ENCODE measurements at regions not wholly inside any gene's neighbourhood (a gene's known extent, or its start where the extent isn't known, plus 50 kb on each side); places are given as distances from the start of the nearest gene placed in this dataset.

GRCh38 chr7:7099584-7100014, 82.7 kb upstream of the C1GALT1 start (continued):
- TF ChIP-seq NANOG (IDR thresholded peaks at IDR 0.05; ENCODE audit: insufficient read depth, low read depth, low read length, poor library complexity, severe bottlenecking) (no peak), JUND (IDR thresholded peaks at IDR 0.05; ENCODE audit: low read length) (peak; percentile 100), SUZ12 (IDR thresholded peaks at IDR 0.05; ENCODE audit: low read length) (no peak), ASH2L (IDR thresholded peaks at IDR 0.05; ENCODE audit: low read length) (no peak), YY1 (IDR thresholded peaks at IDR 0.05; ENCODE audit: low read depth, low read length) (no peak; the same call in 1 of the 2 replicates), CHD1 (IDR thresholded peaks at IDR 0.05; ENCODE audit: low read depth, low read length) (no peak), BRCA1 (IDR thresholded peaks at IDR 0.05; ENCODE audit: low read depth, low read length) (no peak), SP2 (IDR thresholded peaks at IDR 0.05; ENCODE audit: low read length) (no peak), RNF2 (IDR thresholded peaks at IDR 0.05; ENCODE audit: borderline replicate concordance, low read depth, low read length, missing control alignments, poor library complexity, severe bottlenecking) (no peak), RXRA (IDR thresholded peaks at IDR 0.05; ENCODE audit: insufficient read depth, low read depth, low read length) (no peak)
- TF ChIP-seq, protein P1, sequence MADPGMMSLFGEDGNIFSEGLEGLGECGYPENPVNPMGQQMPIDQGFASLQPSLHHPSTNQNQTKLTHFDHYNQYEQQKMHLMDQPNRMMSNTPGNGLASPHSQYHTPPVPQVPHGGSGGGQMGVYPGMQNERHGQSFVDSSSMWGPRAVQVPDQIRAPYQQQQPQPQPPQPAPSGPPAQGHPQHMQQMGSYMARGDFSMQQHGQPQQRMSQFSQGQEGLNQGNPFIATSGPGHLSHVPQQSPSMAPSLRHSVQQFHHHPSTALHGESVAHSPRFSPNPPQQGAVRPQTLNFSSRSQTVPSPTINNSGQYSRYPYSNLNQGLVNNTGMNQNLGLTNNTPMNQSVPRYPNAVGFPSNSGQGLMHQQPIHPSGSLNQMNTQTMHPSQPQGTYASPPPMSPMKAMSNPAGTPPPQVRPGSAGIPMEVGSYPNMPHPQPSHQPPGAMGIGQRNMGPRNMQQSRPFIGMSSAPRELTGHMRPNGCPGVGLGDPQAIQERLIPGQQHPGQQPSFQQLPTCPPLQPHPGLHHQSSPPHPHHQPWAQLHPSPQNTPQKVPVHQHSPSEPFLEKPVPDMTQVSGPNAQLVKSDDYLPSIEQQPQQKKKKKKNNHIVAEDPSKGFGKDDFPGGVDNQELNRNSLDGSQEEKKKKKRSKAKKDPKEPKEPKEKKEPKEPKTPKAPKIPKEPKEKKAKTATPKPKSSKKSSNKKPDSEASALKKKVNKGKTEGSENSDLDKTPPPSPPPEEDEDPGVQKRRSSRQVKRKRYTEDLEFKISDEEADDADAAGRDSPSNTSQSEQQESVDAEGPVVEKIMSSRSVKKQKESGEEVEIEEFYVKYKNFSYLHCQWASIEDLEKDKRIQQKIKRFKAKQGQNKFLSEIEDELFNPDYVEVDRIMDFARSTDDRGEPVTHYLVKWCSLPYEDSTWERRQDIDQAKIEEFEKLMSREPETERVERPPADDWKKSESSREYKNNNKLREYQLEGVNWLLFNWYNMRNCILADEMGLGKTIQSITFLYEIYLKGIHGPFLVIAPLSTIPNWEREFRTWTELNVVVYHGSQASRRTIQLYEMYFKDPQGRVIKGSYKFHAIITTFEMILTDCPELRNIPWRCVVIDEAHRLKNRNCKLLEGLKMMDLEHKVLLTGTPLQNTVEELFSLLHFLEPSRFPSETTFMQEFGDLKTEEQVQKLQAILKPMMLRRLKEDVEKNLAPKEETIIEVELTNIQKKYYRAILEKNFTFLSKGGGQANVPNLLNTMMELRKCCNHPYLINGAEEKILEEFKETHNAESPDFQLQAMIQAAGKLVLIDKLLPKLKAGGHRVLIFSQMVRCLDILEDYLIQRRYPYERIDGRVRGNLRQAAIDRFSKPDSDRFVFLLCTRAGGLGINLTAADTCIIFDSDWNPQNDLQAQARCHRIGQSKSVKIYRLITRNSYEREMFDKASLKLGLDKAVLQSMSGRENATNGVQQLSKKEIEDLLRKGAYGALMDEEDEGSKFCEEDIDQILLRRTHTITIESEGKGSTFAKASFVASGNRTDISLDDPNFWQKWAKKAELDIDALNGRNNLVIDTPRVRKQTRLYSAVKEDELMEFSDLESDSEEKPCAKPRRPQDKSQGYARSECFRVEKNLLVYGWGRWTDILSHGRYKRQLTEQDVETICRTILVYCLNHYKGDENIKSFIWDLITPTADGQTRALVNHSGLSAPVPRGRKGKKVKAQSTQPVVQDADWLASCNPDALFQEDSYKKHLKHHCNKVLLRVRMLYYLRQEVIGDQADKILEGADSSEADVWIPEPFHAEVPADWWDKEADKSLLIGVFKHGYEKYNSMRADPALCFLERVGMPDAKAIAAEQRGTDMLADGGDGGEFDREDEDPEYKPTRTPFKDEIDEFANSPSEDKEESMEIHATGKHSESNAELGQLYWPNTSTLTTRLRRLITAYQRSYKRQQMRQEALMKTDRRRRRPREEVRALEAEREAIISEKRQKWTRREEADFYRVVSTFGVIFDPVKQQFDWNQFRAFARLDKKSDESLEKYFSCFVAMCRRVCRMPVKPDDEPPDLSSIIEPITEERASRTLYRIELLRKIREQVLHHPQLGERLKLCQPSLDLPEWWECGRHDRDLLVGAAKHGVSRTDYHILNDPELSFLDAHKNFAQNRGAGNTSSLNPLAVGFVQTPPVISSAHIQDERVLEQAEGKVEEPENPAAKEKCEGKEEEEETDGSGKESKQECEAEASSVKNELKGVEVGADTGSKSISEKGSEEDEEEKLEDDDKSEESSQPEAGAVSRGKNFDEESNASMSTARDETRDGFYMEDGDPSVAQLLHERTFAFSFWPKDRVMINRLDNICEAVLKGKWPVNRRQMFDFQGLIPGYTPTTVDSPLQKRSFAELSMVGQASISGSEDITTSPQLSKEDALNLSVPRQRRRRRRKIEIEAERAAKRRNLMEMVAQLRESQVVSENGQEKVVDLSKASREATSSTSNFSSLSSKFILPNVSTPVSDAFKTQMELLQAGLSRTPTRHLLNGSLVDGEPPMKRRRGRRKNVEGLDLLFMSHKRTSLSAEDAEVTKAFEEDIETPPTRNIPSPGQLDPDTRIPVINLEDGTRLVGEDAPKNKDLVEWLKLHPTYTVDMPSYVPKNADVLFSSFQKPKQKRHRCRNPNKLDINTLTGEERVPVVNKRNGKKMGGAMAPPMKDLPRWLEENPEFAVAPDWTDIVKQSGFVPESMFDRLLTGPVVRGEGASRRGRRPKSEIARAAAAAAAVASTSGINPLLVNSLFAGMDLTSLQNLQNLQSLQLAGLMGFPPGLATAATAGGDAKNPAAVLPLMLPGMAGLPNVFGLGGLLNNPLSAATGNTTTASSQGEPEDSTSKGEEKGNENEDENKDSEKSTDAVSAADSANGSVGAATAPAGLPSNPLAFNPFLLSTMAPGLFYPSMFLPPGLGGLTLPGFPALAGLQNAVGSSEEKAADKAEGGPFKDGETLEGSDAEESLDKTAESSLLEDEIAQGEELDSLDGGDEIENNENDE (IDR thresholded peaks at IDR 0.05; ENCODE audit: insufficient replicate concordance, low read length) = peak; percentile 23
- TF ChIP-seq, protein P2, sequence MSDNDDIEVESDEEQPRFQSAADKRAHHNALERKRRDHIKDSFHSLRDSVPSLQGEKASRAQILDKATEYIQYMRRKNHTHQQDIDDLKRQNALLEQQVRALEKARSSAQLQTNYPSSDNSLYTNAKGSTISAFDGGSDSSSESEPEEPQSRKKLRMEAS (IDR thresholded peaks at IDR 0.05) = no peak
